ENCODE measurements at regions not wholly inside any gene's neighbourhood (a gene's known extent, or its start where the extent isn't known, plus 50 kb on each side); places are given as distances from the start of the nearest gene placed in this dataset.

DNA sequence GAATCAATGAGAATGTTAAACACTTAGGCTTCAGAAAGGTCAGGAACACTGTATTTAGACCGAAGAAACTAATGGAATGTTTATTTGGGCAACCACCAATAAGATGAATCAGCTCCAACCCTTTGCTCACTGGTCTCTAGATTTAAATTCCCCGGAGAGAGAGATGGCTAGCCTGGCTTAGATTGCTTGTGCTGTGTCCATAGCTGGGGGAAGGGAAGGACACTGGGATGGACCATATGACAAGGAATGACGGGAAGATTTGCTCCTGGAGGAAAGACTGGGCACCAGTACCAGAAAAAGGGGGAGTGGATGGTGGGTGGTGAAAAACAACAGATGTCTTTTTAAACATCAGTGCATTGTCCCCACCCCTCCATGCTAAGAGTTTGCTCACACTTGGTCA, 426.6 kb downstream of the DUSP10 start:
- TF ChIP-seq, protein P1, sequence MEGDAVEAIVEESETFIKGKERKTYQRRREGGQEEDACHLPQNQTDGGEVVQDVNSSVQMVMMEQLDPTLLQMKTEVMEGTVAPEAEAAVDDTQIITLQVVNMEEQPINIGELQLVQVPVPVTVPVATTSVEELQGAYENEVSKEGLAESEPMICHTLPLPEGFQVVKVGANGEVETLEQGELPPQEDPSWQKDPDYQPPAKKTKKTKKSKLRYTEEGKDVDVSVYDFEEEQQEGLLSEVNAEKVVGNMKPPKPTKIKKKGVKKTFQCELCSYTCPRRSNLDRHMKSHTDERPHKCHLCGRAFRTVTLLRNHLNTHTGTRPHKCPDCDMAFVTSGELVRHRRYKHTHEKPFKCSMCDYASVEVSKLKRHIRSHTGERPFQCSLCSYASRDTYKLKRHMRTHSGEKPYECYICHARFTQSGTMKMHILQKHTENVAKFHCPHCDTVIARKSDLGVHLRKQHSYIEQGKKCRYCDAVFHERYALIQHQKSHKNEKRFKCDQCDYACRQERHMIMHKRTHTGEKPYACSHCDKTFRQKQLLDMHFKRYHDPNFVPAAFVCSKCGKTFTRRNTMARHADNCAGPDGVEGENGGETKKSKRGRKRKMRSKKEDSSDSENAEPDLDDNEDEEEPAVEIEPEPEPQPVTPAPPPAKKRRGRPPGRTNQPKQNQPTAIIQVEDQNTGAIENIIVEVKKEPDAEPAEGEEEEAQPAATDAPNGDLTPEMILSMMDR (IDR thresholded peaks at IDR 0.05; ENCODE audit: extremely low read depth in 1 of 2, insufficient read depth in 1 of 2, low read depth in 1 of 2, low read length in 2 of 2): no peak
- no peak for TF ChIP-seq POLR2AphosphoS5 (IDR thresholded peaks at IDR 0.05; ENCODE audit: insufficient read depth, low read depth, low read length)
